22Rv1 (cell line): ENCODE measurements at regions not wholly inside any gene's neighbourhood (a gene's known extent, or its start where the extent isn't known, plus 50 kb on each side); places are given as distances from the start of the nearest gene placed in this dataset.

ENCODE experiments used
- ZFX ChIP-seq: fragments of 450-650 bp; IDR thresholded peaks from 2 replicates; pipeline ENCODE4 v1.6.1; 2017; ENCODE audit warnings: antibody characterized with exemption, borderline replicate concordance
- TF ChIP-seq, protein P1 (sequence below): fragments of 450-650 bp; IDR thresholded peaks from 2 replicates; pipeline ENCODE4 v1.5.1; 2017; ENCODE audit warnings: mild to moderate bottlenecking

DNA sequence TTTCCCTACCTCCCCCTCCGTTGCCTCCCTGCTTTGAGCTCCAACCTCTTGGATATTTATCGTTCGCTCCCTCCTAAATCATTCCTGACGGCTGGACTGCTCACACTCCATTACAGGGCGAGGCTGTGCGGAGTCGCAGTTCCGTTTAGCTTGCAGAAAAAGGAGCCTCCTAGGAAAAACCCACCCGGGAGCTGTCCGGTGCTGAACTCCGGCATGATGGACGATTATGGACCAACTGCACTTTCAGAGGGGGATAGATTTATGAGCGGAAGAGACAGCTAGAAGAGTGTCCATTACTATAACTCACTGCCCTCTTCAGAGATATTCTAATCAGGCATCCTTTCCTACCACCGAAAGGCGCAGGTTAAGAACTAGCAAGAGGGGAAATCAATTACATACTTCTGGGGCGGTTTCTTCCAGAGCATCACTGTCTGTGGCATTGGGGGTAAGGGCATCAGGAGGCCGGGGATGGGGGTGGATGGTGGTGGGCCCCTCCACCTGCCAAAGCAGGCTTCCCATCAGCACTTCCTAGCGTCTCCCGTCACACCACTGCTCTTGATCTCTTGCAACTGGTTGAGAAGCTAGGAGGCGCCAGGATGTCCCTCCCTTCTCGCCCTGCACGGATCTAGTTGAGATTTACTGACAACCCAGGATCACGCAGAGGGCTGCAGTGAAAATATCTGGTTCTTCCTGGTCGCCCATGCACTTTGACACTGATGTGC is 251.2 kb downstream of the ENGASE start:
- TF ChIP-seq, protein P1, sequence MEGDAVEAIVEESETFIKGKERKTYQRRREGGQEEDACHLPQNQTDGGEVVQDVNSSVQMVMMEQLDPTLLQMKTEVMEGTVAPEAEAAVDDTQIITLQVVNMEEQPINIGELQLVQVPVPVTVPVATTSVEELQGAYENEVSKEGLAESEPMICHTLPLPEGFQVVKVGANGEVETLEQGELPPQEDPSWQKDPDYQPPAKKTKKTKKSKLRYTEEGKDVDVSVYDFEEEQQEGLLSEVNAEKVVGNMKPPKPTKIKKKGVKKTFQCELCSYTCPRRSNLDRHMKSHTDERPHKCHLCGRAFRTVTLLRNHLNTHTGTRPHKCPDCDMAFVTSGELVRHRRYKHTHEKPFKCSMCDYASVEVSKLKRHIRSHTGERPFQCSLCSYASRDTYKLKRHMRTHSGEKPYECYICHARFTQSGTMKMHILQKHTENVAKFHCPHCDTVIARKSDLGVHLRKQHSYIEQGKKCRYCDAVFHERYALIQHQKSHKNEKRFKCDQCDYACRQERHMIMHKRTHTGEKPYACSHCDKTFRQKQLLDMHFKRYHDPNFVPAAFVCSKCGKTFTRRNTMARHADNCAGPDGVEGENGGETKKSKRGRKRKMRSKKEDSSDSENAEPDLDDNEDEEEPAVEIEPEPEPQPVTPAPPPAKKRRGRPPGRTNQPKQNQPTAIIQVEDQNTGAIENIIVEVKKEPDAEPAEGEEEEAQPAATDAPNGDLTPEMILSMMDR, result no peak
- TF ChIP-seq ZFX, result no peak
